Heart left ventricle (tissue), 16 donors: ENCODE measurements at regions not wholly inside any gene's neighbourhood (a gene's known extent, or its start where the extent isn't known, plus 50 kb on each side); places are given as distances from the start of the nearest gene placed in this dataset.

Experiments
- ATAC-seq, 4 donors: fragments of 200-7000 bp; cut with Tn5 transposase; one replicate each; pipeline ENCODE4 v1.9.1; 2020 to 2022; ENCODE audit warnings: moderate library complexity in 4 of 4, mild to moderate bottlenecking in 3 of 4, moderate number of reproducible peaks in 1 of 4
- DNase-seq, 5 donors: peaks; one replicate each; pipeline ENCODE4 v3.0.0-alpha.2; 2020
- H3K27ac ChIP-seq, 12 donors: fragments of 200-600 bp; sonication (generic) in 4 of 12; one replicate each; pipeline versions ENCODE4 v1.5.0 to v1.8.0; 2016 to 2022; ENCODE audit warnings: mild to moderate bottlenecking in 2 of 12
- H3K27me3 ChIP-seq, 9 donors: fragments of 200-600 bp; sonication (generic) in 2 of 9; one replicate each; pipeline versions ENCODE4 v1.5.1 to v1.8.0; 2016 to 2022; ENCODE audit warnings: mild to moderate bottlenecking in 3 of 9
- H3K36me3 ChIP-seq, 9 donors: fragments of 200-600 bp; sonication (generic) in 2 of 9; one replicate each; pipeline versions ENCODE4 v1.5.0 to v1.8.0; 2018 to 2022; ENCODE audit warnings: mild to moderate bottlenecking in 2 of 9
- H3K4me1 ChIP-seq, 12 donors: fragments of 200-600 bp; sonication (generic) in 4 of 12; one replicate each; pipeline versions ENCODE4 v1.5.0 to v1.8.0; 2016 to 2022; ENCODE audit warnings: mild to moderate bottlenecking in 3 of 12
- H3K4me3 ChIP-seq, 12 donors: fragments of 200-600 bp; sonication (generic) in 4 of 12; one replicate each; pipeline versions ENCODE4 v1.5.0 to v1.8.0; 2017 to 2022; ENCODE audit warnings: mild to moderate bottlenecking in 9 of 12, moderate library complexity in 4 of 12
- H3K9me3 ChIP-seq, 12 donors: fragments of 200-600 bp; sonication (generic) in 4 of 12; one replicate each; pipeline versions ENCODE4 v1.5.0 to v1.8.0; 2016 to 2022; ENCODE audit warnings: mild to moderate bottlenecking in 1 of 12
- POLR2A ChIP-seq, 2 donors: fragments of 450-650 bp; IDR thresholded peaks; one replicate each; pipeline ENCODE4 v1.6.1; 2017; ENCODE audit warnings: antibody characterized with exemption in 2 of 2, mild to moderate bottlenecking in 2 of 2, moderate library complexity in 2 of 2
- WGBS, 4 donors: extraction: QIAGEN DNeasy Blood & Tissue Kit in 2 of 4; methylation state at CpG; one replicate each; pipeline versions ENCODE4 v1.1.5 to v1.1.7; 2013 to 2018; 5-methylcytosine and 5-hydroxymethylcytosine counted together
- intact Hi-C, 10 donors: fragments of 100-400 bp; cut with DNase I; formaldehyde crosslinking; loops; one replicate each; pipeline versions ENCODE4 v1.11.1 to v1.14.2; 2022
- TF ChIP-seq, protein P1 (sequence below), 12 donors: fragments of 200-600 bp; sonication (generic) in 4 of 12; IDR thresholded peaks; one replicate each; pipeline versions ENCODE4 v1.5.0 to v1.8.0; 2018 to 2022; ENCODE audit warnings: antibody characterized with exemption in 12 of 12, mild to moderate bottlenecking in 5 of 12
- donor health status: ischemic (EF 13 %, LVEDD 7.1; RV severe dilation, severe dysfunction).
- donor health status: healthy with polysubstance abuse.
- donor health status: DM: no; HTN: yes; CAD: no.
- donor health status: DM: no; HTN: no; CAD: no.
- donor health status: ischemic (EF 25% LVEDD 6.9; RV normal size, moderate dysfunction).
- donor health status: ischemic (EF 25% LVEDD 5.7; RV mildly dilated, moderate dysfunction).
- donor health status: healthy.
- donor health status: DM: yes; HTN: yes; CAD: no.
- donor health status: ischemic (EF 35%, LVEDD 5.7; RV mildly dilated, moderate dysfunction).
- donor health status: nonischemic (EF 11% LVEDD 7.7; RV severe dilation, severe dysfunction).
- donor health status: DM: yes; HTN: yes; CAD: no.
- donor health status: PGD.
- donor health status: ischemic (EF 29% LVEDD 5.4; RV normal size, mild dysfunction).
- donor health status: nonischemic (EF 23%, LVEDD 6.1; RV moderate dilation, normal function).

DNA sequence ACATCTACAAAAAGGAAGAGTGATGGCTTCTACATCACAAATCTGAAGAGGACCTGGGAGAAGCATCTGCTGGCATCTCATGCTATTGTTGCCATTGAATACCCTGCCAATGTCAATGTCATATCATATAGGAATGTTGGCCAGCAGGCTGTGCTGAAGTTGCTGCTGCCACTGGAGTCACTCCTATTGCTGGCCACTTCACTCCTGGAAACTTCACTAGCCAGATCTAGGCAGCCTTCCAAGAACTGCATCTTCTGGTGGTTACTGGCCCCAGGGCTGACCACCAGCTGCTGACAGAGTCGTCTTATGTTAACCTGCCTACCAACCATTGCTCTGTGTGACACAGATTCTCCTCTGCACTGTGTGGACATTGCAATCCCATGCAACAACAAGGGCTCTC is 111.8 kb downstream of the PERP start:
- intact Hi-C loops: no loop called here
- no peak for DNase-seq
- no peaks in the 10 kb centered on the region for H3K36me3 ChIP-seq
- H3K27ac ChIP-seq: no peak overlapping the region
- no peak for ATAC-seq
- TF ChIP-seq POLR2A (IDR thresholded peaks at IDR 0.05): no peak
- TF ChIP-seq, protein P1, sequence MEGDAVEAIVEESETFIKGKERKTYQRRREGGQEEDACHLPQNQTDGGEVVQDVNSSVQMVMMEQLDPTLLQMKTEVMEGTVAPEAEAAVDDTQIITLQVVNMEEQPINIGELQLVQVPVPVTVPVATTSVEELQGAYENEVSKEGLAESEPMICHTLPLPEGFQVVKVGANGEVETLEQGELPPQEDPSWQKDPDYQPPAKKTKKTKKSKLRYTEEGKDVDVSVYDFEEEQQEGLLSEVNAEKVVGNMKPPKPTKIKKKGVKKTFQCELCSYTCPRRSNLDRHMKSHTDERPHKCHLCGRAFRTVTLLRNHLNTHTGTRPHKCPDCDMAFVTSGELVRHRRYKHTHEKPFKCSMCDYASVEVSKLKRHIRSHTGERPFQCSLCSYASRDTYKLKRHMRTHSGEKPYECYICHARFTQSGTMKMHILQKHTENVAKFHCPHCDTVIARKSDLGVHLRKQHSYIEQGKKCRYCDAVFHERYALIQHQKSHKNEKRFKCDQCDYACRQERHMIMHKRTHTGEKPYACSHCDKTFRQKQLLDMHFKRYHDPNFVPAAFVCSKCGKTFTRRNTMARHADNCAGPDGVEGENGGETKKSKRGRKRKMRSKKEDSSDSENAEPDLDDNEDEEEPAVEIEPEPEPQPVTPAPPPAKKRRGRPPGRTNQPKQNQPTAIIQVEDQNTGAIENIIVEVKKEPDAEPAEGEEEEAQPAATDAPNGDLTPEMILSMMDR (IDR thresholded peaks at IDR 0.05): no peak
- H3K27me3 ChIP-seq: no peaks in the 10 kb centered on the region
- WGBS, 4 donors: 54 to 69% (median 62%) methylated on average over 1 of the region's 1 CpG
- H3K4me1 ChIP-seq: no peaks in the 10 kb centered on the region
- no peak overlapping the region for H3K4me3 ChIP-seq
- H3K9me3 ChIP-seq: peaks cover 0 to 13% (median 3%) of the 10 kb centered on the region in 12 donors

DNA sequence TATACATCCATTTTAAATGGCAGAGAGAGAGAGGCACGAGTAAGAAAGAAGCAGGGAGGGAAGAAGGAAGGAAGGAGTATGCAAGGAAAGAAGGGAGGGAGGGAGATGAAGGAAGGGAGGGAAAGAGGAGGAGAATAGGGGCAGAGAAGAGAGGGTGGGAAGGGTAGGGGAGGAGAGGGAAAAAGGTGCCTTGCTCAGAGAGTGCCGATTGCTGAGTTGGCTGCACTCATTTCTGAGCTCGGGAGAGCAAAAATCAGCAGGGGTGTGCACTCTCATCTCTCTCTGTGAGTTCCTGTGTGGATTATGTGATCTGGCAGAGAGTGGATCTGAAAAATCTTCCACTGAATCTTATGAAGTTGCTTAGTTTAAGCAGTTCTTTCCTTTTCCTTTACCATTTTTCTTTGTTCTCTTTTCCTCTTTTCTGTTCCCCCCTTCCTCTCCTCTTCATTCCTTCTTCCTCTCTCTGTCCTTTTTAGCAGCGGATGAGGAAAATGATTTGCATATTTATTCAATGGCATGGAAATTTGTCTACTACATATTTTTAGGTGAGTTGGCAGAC is 108.7 kb downstream of the PERP start:
- 69 to 72% (median 71%) methylated on average over 4 of the region's 4 CpGs for WGBS, 4 donors
- Histone ChIP-seq H3K36me3 (no peaks in the 10 kb centered on the region), H3K27ac (no peak overlapping the region), H3K9me3 (peaks cover 0 to 13% (median 3%) of the 10 kb centered on the region in 12 donors), H3K4me3 (no peak overlapping the region), H3K4me1 (no peaks in the 10 kb centered on the region), H3K27me3 (no peaks in the 10 kb centered on the region)
- DNase-seq (no peak), ATAC-seq (no peak)
- TF ChIP-seq, protein P1 (IDR thresholded peaks at IDR 0.05): no peak
- no peak for TF ChIP-seq POLR2A (IDR thresholded peaks at IDR 0.05)
- intact Hi-C loops: no loop called here

DNA sequence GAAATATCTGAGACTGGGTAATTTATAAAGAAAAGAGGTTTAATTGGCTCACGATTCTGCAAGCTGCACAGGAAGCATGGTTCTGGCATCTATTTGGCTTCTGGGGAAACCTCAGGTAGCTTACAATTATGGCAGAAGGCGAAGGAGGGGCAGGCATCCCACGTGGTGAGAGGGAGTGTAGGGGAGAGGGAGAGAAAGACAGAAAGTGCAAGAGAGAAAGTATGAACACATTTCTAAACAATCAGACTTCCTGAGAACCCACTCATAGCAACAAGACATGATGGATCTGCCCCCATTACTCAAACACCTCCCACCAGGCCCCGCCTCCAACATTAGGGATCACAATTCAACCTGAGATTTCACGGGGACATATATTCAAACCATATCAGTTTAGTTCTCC is 107.4 kb downstream of the PERP start:
- Histone ChIP-seq H3K27ac (no peak overlapping the region), H3K9me3 (peaks cover 0 to 13% (median 3%) of the 10 kb centered on the region in 12 donors), H3K27me3 (no peaks in the 10 kb centered on the region), H3K4me3 (no peak overlapping the region), H3K36me3 (no peaks in the 10 kb centered on the region), H3K4me1 (no peaks in the 10 kb centered on the region)
- DNase-seq (no peak), ATAC-seq (no peak)
- intact Hi-C loops: loop anchor here in 6 of 10 donors (2.0 to 10.0 kb wide), 5 partner anchors 109 to 765 kb away; no protein-coding TSS in a partner anchor
- WGBS, 4 donors: 66 to 76% (median 70%) methylated on average over 5 of the region's 5 CpGs
- TF ChIP-seq POLR2A (IDR thresholded peaks at IDR 0.05): no peak
- TF ChIP-seq, protein P1 (IDR thresholded peaks at IDR 0.05): no peak

DNA sequence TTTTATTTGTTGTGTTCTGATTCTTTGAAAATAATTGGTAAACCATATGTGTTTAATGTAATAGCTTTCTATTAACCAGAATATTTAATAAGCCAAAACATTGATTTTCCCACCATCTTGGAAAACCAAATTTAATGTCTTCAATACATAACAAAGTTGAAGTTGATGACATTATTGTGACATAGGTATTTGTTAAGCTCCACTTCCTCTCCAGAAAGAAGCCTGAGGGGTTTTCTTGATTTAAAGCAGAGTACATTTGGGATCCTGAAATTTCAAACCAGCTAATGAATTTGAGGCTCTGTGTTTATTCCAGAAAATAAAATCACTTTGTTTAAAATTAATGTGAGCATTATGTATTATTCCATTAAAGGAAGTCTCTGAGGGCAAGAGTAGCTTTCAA is 106.3 kb downstream of the PERP start:
- no peaks in the 10 kb centered on the region for H3K4me1 ChIP-seq
- no peaks in the 10 kb centered on the region for H3K27me3 ChIP-seq
- H3K27ac ChIP-seq: no peak overlapping the region
- H3K4me3 ChIP-seq: no peak overlapping the region
- intact Hi-C loops: loop anchor here in 9 of 10 donors (1.0 to 10.0 kb wide), 6 partner anchors 108 to 764 kb away; no protein-coding TSS in a partner anchor
- no peak for ATAC-seq
- H3K36me3 ChIP-seq: no peaks in the 10 kb centered on the region
- TF ChIP-seq POLR2A (IDR thresholded peaks at IDR 0.05): no peak
- TF ChIP-seq, protein P1 (IDR thresholded peaks at IDR 0.05): no peak
- peaks cover 0 to 13% (median 3%) of the 10 kb centered on the region in 12 donors for H3K9me3 ChIP-seq
- DNase-seq: no peak
